ENCODE measurements at regions not wholly inside any gene's neighbourhood (a gene's known extent, or its start where the extent isn't known, plus 50 kb on each side); places are given as distances from the start of the nearest gene placed in this dataset.

GRCh38 chr10:35940141-35941041 is 298.3 kb upstream of the FZD8 start:
- Histone ChIP-seq H3K27me3 (no peaks in the 10 kb centered on the region), H3K4me1 (no peaks in the 10 kb centered on the region), H3K4me3 (no peak overlapping the region), H3K36me3 (no peaks in the 10 kb centered on the region), H3K27ac (no peak overlapping the region), H3K9me3 (no peaks in the 10 kb centered on the region)
- ATAC-seq (ENCODE audit: low FRiP score in 2 of 2) (peak in 1 of 2 donors; percentile 83), DNase-seq (peak in 1 of 2 donors; percentile 36)
- TF ChIP-seq EP300 (IDR thresholded peaks at IDR 0.05): no peak
- no peak for TF ChIP-seq CTCF (IDR thresholded peaks at IDR 0.05)
- no peak for TF ChIP-seq POLR2AphosphoS5 (IDR thresholded peaks at IDR 0.05)
- TF ChIP-seq POLR2A (IDR thresholded peaks at IDR 0.05): no peak
- WGBS, 2 donors: 54 to 65% methylated on average over 13 to 14 of the region's 14 CpGs

GRCh38 chr10:35938160-35938559 is 296.1 kb upstream of the FZD8 start:
- ATAC-seq (ENCODE audit: low FRiP score in 2 of 2): no peak
- no peaks in the 10 kb centered on the region for H3K4me1 ChIP-seq
- no peak for TF ChIP-seq POLR2AphosphoS5 (IDR thresholded peaks at IDR 0.05)
- DNase-seq: no peak
- no peaks in the 10 kb centered on the region for H3K36me3 ChIP-seq
- H3K27ac ChIP-seq: no peak overlapping the region
- no peaks in the 10 kb centered on the region for H3K9me3 ChIP-seq
- H3K27me3 ChIP-seq: no peaks in the 10 kb centered on the region
- H3K4me3 ChIP-seq: no peak overlapping the region
- 95 to 98% methylated on average over 5 of the region's 5 CpGs for WGBS, 2 donors

GRCh38 chr10:35937546-35937945 is 295.4 kb upstream of the FZD8 start:
- no peak for ATAC-seq (ENCODE audit: low FRiP score in 2 of 2)
- Histone ChIP-seq H3K27me3 (no peaks in the 10 kb centered on the region), H3K4me3 (no peak overlapping the region), H3K27ac (no peak overlapping the region), H3K4me1 (no peaks in the 10 kb centered on the region), H3K9me3 (no peaks in the 10 kb centered on the region), H3K36me3 (no peaks in the 10 kb centered on the region)
- TF ChIP-seq POLR2AphosphoS5 (IDR thresholded peaks at IDR 0.05): no peak
- TF ChIP-seq EP300 (IDR thresholded peaks at IDR 0.05): no peak
- no peak for TF ChIP-seq CTCF (IDR thresholded peaks at IDR 0.05)
- no peak for TF ChIP-seq POLR2A (IDR thresholded peaks at IDR 0.05)
- DNase-seq: no peak
- WGBS, 2 donors: 93 to 95% methylated on average over 6 to 7 of the region's 7 CpGs

GRCh38 chr10:35934642-35934995 is 292.5 kb upstream of the FZD8 start:
- Histone ChIP-seq H3K4me1 (no peaks in the 10 kb centered on the region), H3K27ac (no peak overlapping the region), H3K4me3 (no peak overlapping the region), H3K27me3 (no peaks in the 10 kb centered on the region), H3K9me3 (no peaks in the 10 kb centered on the region), H3K36me3 (no peaks in the 10 kb centered on the region)
- DNase-seq: no peak
- no peak for TF ChIP-seq POLR2A (IDR thresholded peaks at IDR 0.05)
- TF ChIP-seq EP300 (IDR thresholded peaks at IDR 0.05): no peak
- TF ChIP-seq CTCF (IDR thresholded peaks at IDR 0.05): no peak
- ATAC-seq (ENCODE audit: low FRiP score in 2 of 2): no peak
- 70 to 86% methylated on average over 5 of the region's 5 CpGs for WGBS, 2 donors

GRCh38 chr10:35933940-35934641 is 292.0 kb upstream of the FZD8 start:
- WGBS, 2 donors: 74 to 82% methylated on average over 5 of the region's 5 CpGs
- TF ChIP-seq CTCF (IDR thresholded peaks at IDR 0.05) (no peak), EP300 (IDR thresholded peaks at IDR 0.05) (no peak), POLR2A (IDR thresholded peaks at IDR 0.05) (no peak), POLR2AphosphoS5 (IDR thresholded peaks at IDR 0.05) (no peak)
- H3K27ac ChIP-seq: no peak overlapping the region
- no peaks in the 10 kb centered on the region for H3K27me3 ChIP-seq
- H3K4me3 ChIP-seq: no peak overlapping the region
- DNase-seq: no peak
- H3K9me3 ChIP-seq: no peaks in the 10 kb centered on the region
- no peaks in the 10 kb centered on the region for H3K4me1 ChIP-seq
- ATAC-seq (ENCODE audit: low FRiP score in 2 of 2): no peak
- no peaks in the 10 kb centered on the region for H3K36me3 ChIP-seq

All from upper lobe of left lung (tissue), 6 donors.